Suprapubic skin (tissue), 4 donors: ENCODE measurements at regions not wholly inside any gene's neighbourhood (a gene's known extent, or its start where the extent isn't known, plus 50 kb on each side); places are given as distances from the start of the nearest gene placed in this dataset.

Experiments used
- DNase-seq, 2 donors: peaks; one replicate each; pipeline ENCODE4 v3.0.0-alpha.2; 2019; ENCODE audit warnings: low spot score in 2 of 2
- H3K27ac ChIP-seq: fragments of 200-600 bp; sonication (generic); one replicate; pipeline ENCODE4 v1.5.1; 2019
- H3K27me3 ChIP-seq: fragments of 200-600 bp; sonication (generic); one replicate; pipeline ENCODE4 v1.5.1; 2019
- H3K36me3 ChIP-seq: fragments of 200-600 bp; sonication (generic); one replicate; pipeline ENCODE4 v1.5.1; 2019
- H3K4me1 ChIP-seq: fragments of 200-600 bp; sonication (generic); one replicate; pipeline ENCODE4 v1.5.1; 2019
- H3K4me3 ChIP-seq: fragments of 200-600 bp; sonication (generic); one replicate; pipeline ENCODE4 v1.5.1; 2019; ENCODE audit warnings: mild to moderate bottlenecking
- H3K9me3 ChIP-seq: fragments of 200-600 bp; sonication (generic); one replicate; pipeline ENCODE4 v1.5.1; 2019
- EP300 ChIP-seq: sonication (generic); formaldehyde crosslinking; IDR thresholded peaks from one replicate; pipeline ENCODE4 v1.6.1; 2017; ENCODE audit warnings: antibody characterized with exemption
- POLR2A ChIP-seq, 2 donors: fragments of 450-650 bp; IDR thresholded peaks; one replicate each; pipeline ENCODE4 v1.6.1; 2017; ENCODE audit warnings: antibody characterized with exemption in 2 of 2, mild to moderate bottlenecking in 2 of 2, moderate library complexity in 2 of 2
- POLR2AphosphoS5 ChIP-seq, 3 donors: sonication (generic); formaldehyde crosslinking; IDR thresholded peaks; one replicate each; pipeline ENCODE4 v1.6.1; 2017; ENCODE audit warnings: antibody characterized with exemption in 3 of 3
- WGBS: methylation state at CpG from one replicate; pipeline ENCODE4 v1.1.5; 2018; 5-methylcytosine and 5-hydroxymethylcytosine counted together
- TF ChIP-seq, protein P1 (sequence below), 2 donors: fragments of 200-600 bp in 1 of 2; fragments of 450-650 bp in 1 of 2; sonication (generic) in 1 of 2; IDR thresholded peaks; one replicate each; pipeline ENCODE4 v1.5.1; 2016 to 2019; ENCODE audit warnings: antibody characterized with exemption in 2 of 2, mild to moderate bottlenecking in 1 of 2, moderate library complexity in 1 of 2

GRCh38 chr10:10294184-10294880 lies 723.3 kb upstream of the CELF2 start:
- H3K9me3 ChIP-seq: no peaks in the 10 kb centered on the region
- DNase-seq: no peak
- H3K4me1 ChIP-seq: no peaks in the 10 kb centered on the region
- TF ChIP-seq POLR2AphosphoS5 (IDR thresholded peaks at IDR 0.05): no peak
- H3K27ac ChIP-seq: no peak overlapping the region
- WGBS: 79% methylated on average over 9 of the region's 9 CpGs
- H3K4me3 ChIP-seq: no peak overlapping the region
- no peaks in the 10 kb centered on the region for H3K27me3 ChIP-seq
- no peaks in the 10 kb centered on the region for H3K36me3 ChIP-seq

DNA sequence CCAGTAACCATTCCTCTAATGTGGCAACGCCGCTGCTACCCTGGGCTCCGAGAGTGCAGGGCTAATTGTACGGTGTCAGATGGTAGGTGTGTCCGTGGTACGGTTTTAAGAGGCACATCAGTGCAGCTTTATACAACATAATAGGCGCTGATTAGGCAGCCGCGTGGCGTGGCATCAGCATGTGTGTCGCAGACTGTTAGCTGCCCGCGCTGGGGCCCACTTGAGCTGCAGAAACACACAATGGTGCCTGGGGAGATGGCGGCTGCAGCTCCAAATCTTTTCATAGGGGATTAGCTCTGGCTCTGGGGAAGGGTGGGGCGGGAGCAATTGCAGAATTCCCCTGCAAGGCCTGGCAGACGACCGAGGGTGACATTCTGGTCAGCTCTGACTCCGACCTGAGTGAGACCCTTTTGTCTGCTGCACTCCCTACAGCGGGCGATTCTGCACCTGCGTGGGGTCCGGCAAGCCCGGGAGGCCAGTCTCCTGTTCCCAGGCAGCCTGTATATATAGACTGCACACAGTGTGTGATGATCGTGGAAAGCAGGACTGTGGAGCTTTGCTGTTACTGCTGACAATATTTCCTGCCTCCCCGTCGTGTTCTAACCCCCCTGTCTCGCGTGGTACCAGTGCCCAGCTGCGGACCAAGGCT lies 722.7 kb upstream of the CELF2 start:
- DNase-seq: no peak
- no peaks in the 10 kb centered on the region for H3K9me3 ChIP-seq
- no peaks in the 10 kb centered on the region for H3K4me1 ChIP-seq
- TF ChIP-seq, protein P1, sequence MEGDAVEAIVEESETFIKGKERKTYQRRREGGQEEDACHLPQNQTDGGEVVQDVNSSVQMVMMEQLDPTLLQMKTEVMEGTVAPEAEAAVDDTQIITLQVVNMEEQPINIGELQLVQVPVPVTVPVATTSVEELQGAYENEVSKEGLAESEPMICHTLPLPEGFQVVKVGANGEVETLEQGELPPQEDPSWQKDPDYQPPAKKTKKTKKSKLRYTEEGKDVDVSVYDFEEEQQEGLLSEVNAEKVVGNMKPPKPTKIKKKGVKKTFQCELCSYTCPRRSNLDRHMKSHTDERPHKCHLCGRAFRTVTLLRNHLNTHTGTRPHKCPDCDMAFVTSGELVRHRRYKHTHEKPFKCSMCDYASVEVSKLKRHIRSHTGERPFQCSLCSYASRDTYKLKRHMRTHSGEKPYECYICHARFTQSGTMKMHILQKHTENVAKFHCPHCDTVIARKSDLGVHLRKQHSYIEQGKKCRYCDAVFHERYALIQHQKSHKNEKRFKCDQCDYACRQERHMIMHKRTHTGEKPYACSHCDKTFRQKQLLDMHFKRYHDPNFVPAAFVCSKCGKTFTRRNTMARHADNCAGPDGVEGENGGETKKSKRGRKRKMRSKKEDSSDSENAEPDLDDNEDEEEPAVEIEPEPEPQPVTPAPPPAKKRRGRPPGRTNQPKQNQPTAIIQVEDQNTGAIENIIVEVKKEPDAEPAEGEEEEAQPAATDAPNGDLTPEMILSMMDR (IDR thresholded peaks at IDR 0.05): no peak
- no peak for TF ChIP-seq EP300
- no peak for TF ChIP-seq POLR2A (IDR thresholded peaks at IDR 0.05)
- TF ChIP-seq POLR2AphosphoS5 (IDR thresholded peaks at IDR 0.05): no peak
- H3K4me3 ChIP-seq: no peak overlapping the region
- no peak overlapping the region for H3K27ac ChIP-seq
- WGBS: 86% methylated on average over 24 of the region's 29 CpGs
- no peaks in the 10 kb centered on the region for H3K36me3 ChIP-seq
- no peaks in the 10 kb centered on the region for H3K27me3 ChIP-seq

DNA sequence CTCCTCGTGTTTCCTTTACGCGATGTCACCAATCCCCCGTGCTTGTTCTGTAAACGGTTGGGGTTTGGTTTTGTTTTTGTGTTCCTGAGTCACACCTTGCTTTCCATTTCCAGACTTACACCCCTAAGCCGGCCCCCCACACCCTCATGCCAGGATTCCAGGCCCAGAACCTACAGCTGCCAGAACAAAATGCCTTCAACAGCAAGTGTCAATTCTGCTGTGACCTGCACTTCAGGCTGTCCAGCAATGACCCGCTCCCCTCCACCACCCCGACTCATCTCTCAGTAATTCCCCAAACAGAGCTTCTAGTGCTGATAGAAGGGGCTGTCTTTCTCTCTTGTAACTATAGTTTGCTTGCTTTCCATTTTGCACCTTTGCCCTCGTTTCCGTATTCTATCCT lies 722.1 kb upstream of the CELF2 start:
- DNase-seq: no peak
- Histone ChIP-seq H3K27me3 (no peaks in the 10 kb centered on the region), H3K36me3 (no peaks in the 10 kb centered on the region), H3K4me3 (no peak overlapping the region), H3K4me1 (no peaks in the 10 kb centered on the region), H3K9me3 (no peaks in the 10 kb centered on the region), H3K27ac (no peak overlapping the region)
- TF ChIP-seq, protein P1 (IDR thresholded peaks at IDR 0.05): no peak
- TF ChIP-seq POLR2AphosphoS5 (IDR thresholded peaks at IDR 0.05) (no peak), EP300 (no peak), POLR2A (IDR thresholded peaks at IDR 0.05) (no peak)
- 75% methylated on average over 10 of the region's 10 CpGs for WGBS

GRCh38 chr10:10302689-10303088 lies 715.0 kb upstream of the CELF2 start:
- no peaks in the 10 kb centered on the region for H3K9me3 ChIP-seq
- TF ChIP-seq POLR2A (IDR thresholded peaks at IDR 0.05) (no peak), POLR2AphosphoS5 (IDR thresholded peaks at IDR 0.05) (no peak), EP300 (no peak)
- TF ChIP-seq, protein P1 (IDR thresholded peaks at IDR 0.05): no peak
- no peak for DNase-seq
- no peaks in the 10 kb centered on the region for H3K4me1 ChIP-seq
- H3K27ac ChIP-seq: no peak overlapping the region
- 94% methylated on average over 3 of the region's 3 CpGs for WGBS
- no peaks in the 10 kb centered on the region for H3K36me3 ChIP-seq
- H3K4me3 ChIP-seq: no peak overlapping the region
- H3K27me3 ChIP-seq: no peaks in the 10 kb centered on the region

- H3K36me3 ChIP-seq: no peaks in the 10 kb centered on the region
- no peaks in the 10 kb centered on the region for H3K27me3 ChIP-seq
- H3K4me1 ChIP-seq: no peaks in the 10 kb centered on the region
- H3K4me3 ChIP-seq: no peak overlapping the region
- 90% methylated on average over 5 of the region's 5 CpGs for WGBS
- DNase-seq: no peak
- no peaks in the 10 kb centered on the region for H3K9me3 ChIP-seq
- H3K27ac ChIP-seq: no peak overlapping the region
- TF ChIP-seq, protein P1 (IDR thresholded peaks at IDR 0.05): no peak
- TF ChIP-seq POLR2A (IDR thresholded peaks at IDR 0.05): no peak
- TF ChIP-seq EP300: no peak
- no peak for TF ChIP-seq POLR2AphosphoS5 (IDR thresholded peaks at IDR 0.05)
Measured at GRCh38 chr10:10307036-10307435, 710.6 kb upstream of the CELF2 start.
